PC-3 (cell line): ENCODE measurements at regions not wholly inside any gene's neighbourhood (a gene's known extent, or its start where the extent isn't known, plus 50 kb on each side); places are given as distances from the start of the nearest gene placed in this dataset.

ENCODE experiments used
- ATAC-seq: fragments of 200-7000 bp; cut with Tn5 transposase; 2 replicates; pipeline ENCODE4 v1.9.1; 2020; ENCODE audit warnings: mild to moderate bottlenecking, moderate library complexity
- BruUV-seq: library from RNA; stranded (reverse); fragments of 400-500 nt; replicated peaks from 2 replicates; lab custom pipeline; 2021; lab: Mats Ljungman, UMichigan
- CTCF ChIA-PET: fragments of 300-600 bp; sonication (Branson Sonifier 250); formaldehyde crosslinking; loops from one replicate; lab custom pipeline; 2022; ENCODE audit warnings: antibody characterized with exemption; lab: Charles Lee
- POLR2A ChIA-PET: fragments of 300-600 bp; sonication (Branson Sonifier 250); formaldehyde crosslinking; loops from one replicate; lab custom pipeline; 2022; ENCODE audit warnings: antibody characterized with exemption; ENCODE audit not compliant: unreplicated experiment; lab: Charles Lee
- DNase-seq: peaks from one replicate; pipeline ENCODE4 v3.0.0-alpha.2; 2015
- H2AFZ ChIP-seq: fragments of 300-600 bp; sonication (generic); 2 replicates; pipeline ENCODE4 v1.6.0; 2016; ENCODE audit warnings: antibody characterized with exemption, low read length
- H3F3A ChIP-seq: fragments of 300-600 bp; sonication (generic); one replicate; pipeline ENCODE4 v1.6.0; 2017; ENCODE audit warnings: antibody characterized with exemption, low read length, control low read depth, mild to moderate bottlenecking; ENCODE audit not compliant: unreplicated experiment
- H3K27ac ChIP-seq: fragments of 300-600 bp; sonication (generic); 2 replicates; pipeline ENCODE4 v1.5.1; 2016; ENCODE audit warnings: mild to moderate bottlenecking, low read length
- H3K27me3 ChIP-seq: fragments of 300-600 bp; sonication (generic); 2 replicates; pipeline ENCODE4 v1.6.1; 2016; ENCODE audit warnings: low read length, mixed read lengths
- H3K36me3 ChIP-seq: fragments of 300-600 bp; sonication (generic); 2 replicates; pipeline ENCODE4 v1.6.1; 2016; ENCODE audit warnings: low read depth, mixed run types, low read length, mixed read lengths
- H3K4me1 ChIP-seq: fragments of 300-600 bp; sonication (generic); 2 replicates; pipeline ENCODE4 v1.5.1; 2016; ENCODE audit warnings: low read length; ENCODE audit not compliant: insufficient read depth
- H3K4me2 ChIP-seq: fragments of 300-600 bp; sonication (generic); 2 replicates; pipeline ENCODE4 v1.6.0; 2016; ENCODE audit warnings: low read length
- H3K4me3 ChIP-seq: fragments of 300-600 bp; sonication (generic); 2 replicates; pipeline ENCODE4 v1.5.1; 2016; ENCODE audit warnings: mild to moderate bottlenecking, low read length, mixed read lengths
- H3K79me2 ChIP-seq: fragments of 300-600 bp; sonication (generic); 2 replicates; pipeline ENCODE4 v1.6.1; 2017; ENCODE audit warnings: low read length, mixed read lengths
- H3K9ac ChIP-seq: fragments of 300-600 bp; sonication (generic); 2 replicates; pipeline ENCODE4 v1.6.0; 2016; ENCODE audit warnings: mild to moderate bottlenecking, low read length
- H3K9me2 ChIP-seq: fragments of 300-600 bp; sonication (generic); replicated peaks from 2 replicates; pipeline ENCODE4 v1.6.1; 2016; ENCODE audit warnings: mixed run types, low read length, mixed read lengths
- H3K9me3 ChIP-seq: fragments of 300-600 bp; sonication (generic); 2 replicates; pipeline ENCODE4 v1.6.1; 2016; ENCODE audit warnings: low read length, mixed read lengths
- H4K20me1 ChIP-seq: fragments of 300-600 bp; sonication (generic); 2 replicates; pipeline ENCODE4 v1.6.1; 2016; ENCODE audit warnings: low read length, mixed read lengths
- EZH2 ChIP-seq: fragments of 300-600 bp; sonication (generic); IDR thresholded peaks from one replicate; pipeline ENCODE4 v1.6.1; 2017; ENCODE audit warnings: antibody characterized with exemption, mild to moderate bottlenecking, low read length; ENCODE audit not compliant: unreplicated experiment
- EZH2phosphoT487 ChIP-seq: fragments of 300-600 bp; sonication (generic); IDR thresholded peaks from 2 replicates; pipeline ENCODE4 v1.6.1; 2018; ENCODE audit warnings: mild to moderate bottlenecking, antibody characterized with exemption, low read length, borderline replicate concordance
- intact Hi-C: fragments of 100-400 bp; cut with micrococcal nuclease; formaldehyde crosslinking; loops from 2 replicates; pipeline ENCODE4 v1.9.0; 2023
- TF ChIP-seq, protein P1 (sequence below): fragments of 300-600 bp; sonication (generic); conservative IDR thresholded peaks from 2 replicates; pipeline ENCODE4 v1.5.1; 2017; ENCODE audit warnings: antibody characterized with exemption, low read depth, mild to moderate bottlenecking, low read length

DNA sequence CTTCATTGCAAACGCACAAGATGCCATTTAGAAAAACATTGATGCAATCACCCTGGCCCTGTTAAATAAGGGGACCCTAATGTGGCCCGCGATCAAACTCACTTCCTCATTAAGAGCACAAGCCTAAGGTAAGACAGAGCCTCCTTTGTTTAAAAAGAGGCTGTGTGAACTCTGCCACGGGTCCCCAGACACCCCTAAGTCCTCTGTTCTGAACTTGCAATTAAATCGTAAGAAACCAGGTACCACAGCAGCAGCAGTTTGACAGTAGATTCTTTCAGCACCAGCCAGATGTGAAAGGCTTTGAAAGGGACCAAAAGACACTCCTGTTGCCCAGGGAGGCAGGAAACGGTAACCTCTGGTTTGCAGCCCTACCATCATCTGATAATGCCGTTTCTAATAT is 346.3 kb downstream of the TMEM167A start:
- H3K4me2 ChIP-seq = no peak overlapping the region
- no peaks in the 10 kb centered on the region for H4K20me1 ChIP-seq
- H2AFZ ChIP-seq = no peak overlapping the region
- H3K9me2 ChIP-seq = no peaks in the 10 kb centered on the region
- ATAC-seq (no peak), DNase-seq (no peak)
- H3K4me1 ChIP-seq = peaks cover 10% of the 10 kb centered on the region
- H3K36me3 ChIP-seq = no peaks in the 10 kb centered on the region
- no peaks in the 10 kb centered on the region for H3F3A ChIP-seq
- BruUV-seq = no TSS peak
- ChIA-PET CTCF (no interaction called here), POLR2A (no interaction called here)
- H3K4me3 ChIP-seq = no peak overlapping the region
- TF ChIP-seq, protein P1, sequence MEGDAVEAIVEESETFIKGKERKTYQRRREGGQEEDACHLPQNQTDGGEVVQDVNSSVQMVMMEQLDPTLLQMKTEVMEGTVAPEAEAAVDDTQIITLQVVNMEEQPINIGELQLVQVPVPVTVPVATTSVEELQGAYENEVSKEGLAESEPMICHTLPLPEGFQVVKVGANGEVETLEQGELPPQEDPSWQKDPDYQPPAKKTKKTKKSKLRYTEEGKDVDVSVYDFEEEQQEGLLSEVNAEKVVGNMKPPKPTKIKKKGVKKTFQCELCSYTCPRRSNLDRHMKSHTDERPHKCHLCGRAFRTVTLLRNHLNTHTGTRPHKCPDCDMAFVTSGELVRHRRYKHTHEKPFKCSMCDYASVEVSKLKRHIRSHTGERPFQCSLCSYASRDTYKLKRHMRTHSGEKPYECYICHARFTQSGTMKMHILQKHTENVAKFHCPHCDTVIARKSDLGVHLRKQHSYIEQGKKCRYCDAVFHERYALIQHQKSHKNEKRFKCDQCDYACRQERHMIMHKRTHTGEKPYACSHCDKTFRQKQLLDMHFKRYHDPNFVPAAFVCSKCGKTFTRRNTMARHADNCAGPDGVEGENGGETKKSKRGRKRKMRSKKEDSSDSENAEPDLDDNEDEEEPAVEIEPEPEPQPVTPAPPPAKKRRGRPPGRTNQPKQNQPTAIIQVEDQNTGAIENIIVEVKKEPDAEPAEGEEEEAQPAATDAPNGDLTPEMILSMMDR = no peak
- no peak for TF ChIP-seq EZH2
- no peak for TF ChIP-seq EZH2phosphoT487
- intact Hi-C loops = no loop called here
- no peaks in the 10 kb centered on the region for H3K27me3 ChIP-seq
- no peak overlapping the region for H3K27ac ChIP-seq
- H3K9me3 ChIP-seq = no peaks in the 10 kb centered on the region
- no peak overlapping the region for H3K9ac ChIP-seq
- no peaks in the 10 kb centered on the region for H3K79me2 ChIP-seq

DNA sequence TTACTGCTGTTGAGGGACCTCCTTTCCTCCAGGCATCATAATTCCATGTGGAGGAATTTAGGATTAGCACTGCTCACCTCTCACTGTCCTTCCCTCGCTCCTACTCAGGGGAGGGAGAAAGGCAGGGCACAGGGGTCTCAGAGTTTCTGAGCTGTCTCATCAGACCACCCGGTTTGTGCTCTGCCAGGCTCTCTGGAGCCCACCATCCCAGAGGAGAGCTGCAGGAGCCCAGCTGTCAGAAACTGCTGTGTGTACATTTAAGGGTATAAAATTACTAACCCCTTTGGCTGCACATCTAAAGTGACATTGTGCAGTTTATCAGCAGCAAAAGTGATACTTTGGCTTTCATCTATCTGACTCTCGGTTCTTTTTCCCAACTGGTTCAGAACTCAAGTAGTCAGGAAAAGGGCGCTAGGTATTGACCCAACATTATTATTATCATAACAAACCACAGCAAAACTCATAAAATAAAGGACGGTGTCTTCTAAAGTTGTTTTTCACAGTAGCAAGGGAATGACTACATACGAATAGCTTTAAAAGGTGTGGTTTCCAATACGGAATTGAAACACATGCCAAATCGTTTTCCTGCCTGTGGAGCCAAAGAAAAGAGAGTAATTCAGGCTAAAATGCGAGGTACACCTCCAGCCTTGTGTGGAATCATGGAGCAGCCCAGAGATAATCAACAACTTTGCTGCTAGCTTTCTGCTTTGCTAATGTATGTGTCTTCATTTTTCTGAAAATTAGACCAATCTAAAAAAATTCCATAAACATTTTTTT is 348.1 kb downstream of the TMEM167A start:
- H3K27ac ChIP-seq = no peak overlapping the region

GRCh38 chr5:82723168-82723567 is 354.0 kb downstream of the TMEM167A start:
- BruUV-seq = no TSS peak
- no peaks in the 10 kb centered on the region for H3K4me1 ChIP-seq
- no peak overlapping the region for H3K27ac ChIP-seq
- CTCF ChIA-PET = no interaction called here
- no peaks in the 10 kb centered on the region for H3K36me3 ChIP-seq
- H4K20me1 ChIP-seq = no peaks in the 10 kb centered on the region
- no peaks in the 10 kb centered on the region for H3K79me2 ChIP-seq
- no peak overlapping the region for H2AFZ ChIP-seq
- no peaks in the 10 kb centered on the region for H3F3A ChIP-seq
- DNase-seq = no peak
- intact Hi-C loops = no loop called here
- ATAC-seq = no peak
- no peaks in the 10 kb centered on the region for H3K9me2 ChIP-seq
- H3K4me3 ChIP-seq = no peak overlapping the region
- no peak overlapping the region for H3K9ac ChIP-seq
- no peak overlapping the region for H3K4me2 ChIP-seq
- no peaks in the 10 kb centered on the region for H3K27me3 ChIP-seq
- POLR2A ChIA-PET = no interaction called here
- no peaks in the 10 kb centered on the region for H3K9me3 ChIP-seq
- TF ChIP-seq, protein P1 = no peak
- no peak for TF ChIP-seq EZH2
- no peak for TF ChIP-seq EZH2phosphoT487

More for the DNA sequence above, 348.1 kb downstream of the TMEM167A start:
- no peaks in the 10 kb centered on the region for H3K27me3 ChIP-seq
- no peaks in the 10 kb centered on the region for H3K36me3 ChIP-seq
- no peaks in the 10 kb centered on the region for H3K79me2 ChIP-seq
- ChIA-PET CTCF (no interaction called here), POLR2A (no interaction called here)
- no peaks in the 10 kb centered on the region for H3K9me3 ChIP-seq
- no peak overlapping the region for H3K9ac ChIP-seq
- H4K20me1 ChIP-seq = no peaks in the 10 kb centered on the region
- no TSS peak for BruUV-seq
- no peak for DNase-seq
- no peaks in the 10 kb centered on the region for H3F3A ChIP-seq
- no peak for ATAC-seq
- no peaks in the 10 kb centered on the region for H3K9me2 ChIP-seq
- no peaks in the 10 kb centered on the region for H3K4me1 ChIP-seq
- TF ChIP-seq EZH2phosphoT487 = no peak
- TF ChIP-seq, protein P1 = no peak
- no peak for TF ChIP-seq EZH2
- H2AFZ ChIP-seq = no peak overlapping the region
- no peak overlapping the region for H3K4me2 ChIP-seq
- intact Hi-C loops = no loop called here
- no peak overlapping the region for H3K4me3 ChIP-seq
